ENCODE measurements at regions not wholly inside any gene's neighbourhood (a gene's known extent, or its start where the extent isn't known, plus 50 kb on each side); places are given as distances from the start of the nearest gene placed in this dataset.

DNA sequence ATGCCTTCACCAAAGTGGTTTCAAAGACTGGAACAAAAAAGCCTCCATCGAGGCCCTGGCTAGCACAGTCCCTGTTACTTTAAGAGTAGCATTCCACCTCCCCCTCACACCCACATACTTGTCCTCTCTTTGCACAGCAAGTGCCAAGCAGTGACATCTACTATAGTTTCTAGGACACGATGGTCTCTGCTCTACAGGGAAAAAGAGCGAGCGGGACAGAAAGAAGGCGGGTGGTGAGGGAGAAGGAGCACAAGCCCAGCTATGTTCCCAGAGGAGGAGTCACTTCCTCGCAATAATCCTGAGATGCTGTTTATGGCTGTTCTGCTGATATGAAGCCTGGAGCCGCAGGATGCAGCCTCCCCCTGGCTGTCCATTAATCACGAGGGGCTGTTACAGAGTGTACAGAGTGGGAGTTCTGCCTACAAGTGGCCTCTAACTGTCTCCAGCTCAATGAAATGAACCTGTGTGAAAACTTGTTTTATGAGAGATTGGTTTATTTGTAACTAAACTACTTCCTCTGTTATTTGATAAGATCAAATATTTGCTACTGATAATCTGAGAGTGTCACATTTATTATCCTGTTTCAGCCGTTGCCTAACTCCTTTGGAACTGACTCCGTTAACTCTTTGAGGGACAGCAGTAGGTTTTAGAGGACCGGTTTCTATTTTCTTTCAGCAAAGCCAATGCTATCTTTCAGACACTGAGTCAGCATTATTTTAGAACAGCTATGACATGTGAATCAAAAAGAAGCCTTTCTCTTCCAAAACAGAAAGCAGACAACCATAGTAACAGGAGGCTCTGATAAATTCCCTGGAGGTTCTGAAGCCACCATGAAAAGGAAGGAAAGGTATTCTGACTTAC lies 208.0 kb downstream of the SPRY2 start:
- DNase-seq (ENCODE audit: low read depth in 2 of 2): no peak

DNA sequence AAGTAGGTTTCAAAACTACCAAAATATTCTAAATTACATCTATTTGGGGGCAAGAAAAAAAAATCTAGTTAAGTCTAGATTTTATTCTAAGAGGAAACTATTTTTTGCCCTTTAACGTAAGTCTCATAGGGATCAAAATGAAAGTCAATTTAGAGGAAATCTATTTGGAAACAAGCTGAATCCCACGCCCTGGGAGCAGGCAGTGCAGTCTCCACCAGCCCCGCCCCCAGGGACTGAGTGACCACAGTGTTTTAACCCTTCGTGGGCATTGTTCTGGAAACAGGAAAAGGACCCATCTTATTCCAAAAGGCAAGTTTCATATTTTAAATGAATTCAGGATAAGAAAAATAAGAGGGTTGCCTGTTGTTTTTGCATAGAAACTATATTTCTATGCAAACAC lies 209.7 kb downstream of the SPRY2 start:
- no peak for DNase-seq (ENCODE audit: low read depth in 2 of 2)

DNA sequence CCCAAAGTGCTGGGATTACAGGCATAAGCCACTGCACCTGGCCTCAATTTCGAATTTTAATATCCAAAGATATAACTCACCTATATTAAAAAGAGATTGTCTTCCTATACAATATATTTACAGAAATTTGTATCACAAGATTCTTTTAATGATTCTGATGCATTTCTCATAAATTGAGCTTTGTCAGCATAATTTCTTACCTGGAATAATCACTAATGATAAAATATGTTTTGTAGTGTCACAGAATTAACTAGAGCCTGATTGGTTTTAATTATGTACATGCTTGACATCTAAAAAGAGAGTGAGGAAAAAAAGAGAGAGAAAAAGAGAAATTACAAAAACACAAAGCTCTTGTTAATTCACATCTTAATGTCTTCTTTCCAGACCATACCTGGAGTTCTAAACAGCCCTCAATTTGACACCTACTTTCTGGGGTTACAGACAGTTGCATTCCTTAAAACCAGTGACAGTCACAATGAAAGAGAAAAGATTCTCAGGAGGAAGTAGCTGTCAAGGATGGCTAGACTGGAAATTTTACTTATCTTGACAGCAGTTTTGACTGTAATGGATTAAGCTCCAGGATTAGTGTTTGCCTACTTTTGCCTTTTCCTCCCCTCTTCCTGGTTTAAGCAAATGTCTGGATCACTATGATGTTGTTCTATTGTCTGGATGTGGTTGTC lies 214.4 kb downstream of the SPRY2 start:
- DNase-seq (ENCODE audit: low read depth in 2 of 2): no peak

DNA sequence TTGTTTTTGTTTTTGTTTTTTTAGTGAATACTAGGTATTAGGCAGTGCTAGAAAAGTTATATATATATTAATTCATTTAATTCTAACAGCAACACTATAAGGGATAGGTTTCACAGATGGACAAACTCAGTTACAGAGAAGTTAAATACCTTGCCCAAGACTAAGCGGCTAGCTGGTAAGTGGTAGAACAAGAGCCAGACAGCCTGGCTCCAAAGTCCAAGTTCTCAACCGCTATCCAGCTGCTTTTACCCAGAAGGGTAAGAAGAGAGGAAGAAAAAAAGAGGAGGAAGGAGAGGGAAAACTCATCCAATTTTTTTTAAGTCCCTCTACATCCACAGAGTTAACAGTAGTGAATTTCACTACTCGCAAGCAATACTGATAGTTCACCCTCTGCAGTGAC lies 217.0 kb downstream of the SPRY2 start:
- DNase-seq (ENCODE audit: low read depth in 2 of 2): no peak

DNA sequence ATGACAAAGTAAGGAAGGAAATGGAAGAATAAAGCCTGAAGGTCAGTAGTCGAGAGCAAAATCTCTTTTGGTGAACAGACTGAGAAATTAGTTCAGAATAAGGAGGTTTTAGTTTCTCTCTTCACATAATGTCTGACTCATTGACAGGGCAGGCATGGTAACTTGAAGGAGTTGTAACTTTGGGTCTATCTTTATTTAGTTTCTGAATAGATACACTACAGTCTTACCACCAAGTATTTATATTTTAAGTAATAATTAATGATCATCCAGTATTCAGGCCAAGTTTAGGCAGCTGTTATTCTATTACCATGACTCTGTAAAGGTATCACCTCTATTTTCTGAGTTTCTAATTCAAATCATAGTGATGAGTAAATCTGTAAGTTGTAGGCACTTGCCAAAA lies 219.9 kb downstream of the SPRY2 start:
- no peak for DNase-seq (ENCODE audit: low read depth in 2 of 2)

DNA sequence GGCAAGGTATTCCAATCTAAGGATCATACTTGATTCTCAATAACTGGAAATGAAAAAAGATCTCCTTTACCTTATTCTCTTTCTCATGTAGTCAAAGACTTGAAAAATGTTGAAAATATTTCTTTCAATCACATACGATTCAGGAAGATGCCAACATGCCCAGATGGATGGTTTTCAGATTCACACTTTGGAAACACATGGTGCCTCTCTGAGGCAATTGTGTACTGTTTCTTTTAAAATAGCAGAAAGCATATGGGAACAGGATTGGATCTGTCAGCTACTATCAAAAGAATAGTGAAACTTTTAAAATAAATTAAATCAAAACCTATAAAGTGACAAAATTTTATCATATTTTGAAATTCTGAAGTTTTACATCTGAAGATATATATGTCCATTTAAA lies 222.4 kb downstream of the SPRY2 start:
- DNase-seq (ENCODE audit: low read depth in 2 of 2): no peak

DNA sequence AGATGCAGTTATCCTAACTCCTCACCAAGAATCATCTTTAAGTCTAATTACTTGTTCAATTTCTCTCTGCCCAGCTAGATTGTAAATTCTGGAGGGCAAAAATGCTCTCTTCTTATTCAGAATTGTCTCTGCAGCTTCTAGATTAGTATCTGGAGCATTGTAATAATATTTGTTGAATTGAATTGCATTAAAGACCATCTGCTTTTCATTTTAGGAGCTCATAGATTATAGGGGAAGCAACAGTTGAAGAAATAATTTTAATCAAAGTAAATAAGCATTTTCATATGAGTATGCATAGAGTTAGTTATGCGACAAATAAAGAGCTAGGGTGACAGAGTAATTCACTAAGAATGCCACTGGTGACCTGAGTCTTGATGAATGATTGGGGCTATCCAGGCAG lies 222.8 kb downstream of the SPRY2 start:
- no peak for DNase-seq (ENCODE audit: low read depth in 2 of 2)

DNA sequence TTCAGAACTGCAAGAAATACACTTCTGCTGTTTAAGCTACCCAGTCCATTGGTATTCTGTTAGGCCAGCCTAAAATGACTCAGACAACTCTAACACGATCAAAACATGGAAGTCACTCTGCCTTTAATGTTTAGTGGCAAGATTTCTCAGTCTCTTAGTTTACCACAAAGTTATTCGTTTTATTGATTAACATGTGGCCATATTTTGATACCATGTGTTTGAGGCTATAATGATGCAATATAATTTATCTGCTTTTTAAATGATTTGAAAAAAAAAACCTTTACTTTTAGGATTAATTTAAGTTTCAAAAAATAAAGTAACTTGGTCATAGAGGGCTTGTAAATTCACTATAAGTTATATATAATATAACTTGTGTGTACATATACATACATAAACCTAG lies 223.4 kb downstream of the SPRY2 start:
- no peak for DNase-seq (ENCODE audit: low read depth in 2 of 2)

DNA sequence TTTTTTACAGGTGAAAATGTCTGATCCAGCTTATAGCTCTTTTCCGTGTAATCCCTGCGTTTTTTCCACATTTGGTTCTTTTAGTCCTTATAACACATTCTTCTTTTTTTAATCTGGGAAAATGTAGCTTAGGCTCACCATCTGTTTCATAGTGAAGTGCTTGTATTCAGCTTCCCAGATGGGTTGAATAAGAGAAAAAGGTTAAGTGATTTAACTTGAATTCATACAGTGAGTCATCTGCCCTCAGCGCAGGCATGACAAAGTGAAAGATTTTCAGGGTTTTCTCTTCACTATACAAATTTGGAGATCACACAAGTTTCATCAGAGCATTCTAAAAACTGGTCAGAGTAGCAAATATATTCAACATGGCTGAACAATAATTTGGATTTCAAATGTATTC lies 224.8 kb downstream of the SPRY2 start:
- DNase-seq (ENCODE audit: low read depth in 2 of 2): no peak

DNA sequence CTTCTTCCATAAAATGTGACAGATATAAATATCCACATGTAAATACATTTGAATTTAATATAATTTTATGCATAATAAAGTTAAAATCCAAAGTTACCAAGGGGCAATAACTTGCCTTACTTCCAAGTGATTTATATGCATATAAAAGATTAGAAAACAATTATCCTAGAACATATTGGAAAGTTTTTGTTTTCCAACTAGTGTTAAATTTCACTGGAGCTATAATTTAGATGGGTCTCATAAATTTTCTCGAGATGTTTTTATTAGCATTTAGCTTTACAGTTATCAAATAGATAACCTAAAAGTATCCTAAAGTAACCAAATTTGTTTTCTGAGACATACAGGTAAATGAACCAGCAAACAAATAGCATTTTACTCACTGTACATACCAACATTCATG lies 225.3 kb downstream of the SPRY2 start:
- DNase-seq (ENCODE audit: low read depth in 2 of 2): no peak

DNA sequence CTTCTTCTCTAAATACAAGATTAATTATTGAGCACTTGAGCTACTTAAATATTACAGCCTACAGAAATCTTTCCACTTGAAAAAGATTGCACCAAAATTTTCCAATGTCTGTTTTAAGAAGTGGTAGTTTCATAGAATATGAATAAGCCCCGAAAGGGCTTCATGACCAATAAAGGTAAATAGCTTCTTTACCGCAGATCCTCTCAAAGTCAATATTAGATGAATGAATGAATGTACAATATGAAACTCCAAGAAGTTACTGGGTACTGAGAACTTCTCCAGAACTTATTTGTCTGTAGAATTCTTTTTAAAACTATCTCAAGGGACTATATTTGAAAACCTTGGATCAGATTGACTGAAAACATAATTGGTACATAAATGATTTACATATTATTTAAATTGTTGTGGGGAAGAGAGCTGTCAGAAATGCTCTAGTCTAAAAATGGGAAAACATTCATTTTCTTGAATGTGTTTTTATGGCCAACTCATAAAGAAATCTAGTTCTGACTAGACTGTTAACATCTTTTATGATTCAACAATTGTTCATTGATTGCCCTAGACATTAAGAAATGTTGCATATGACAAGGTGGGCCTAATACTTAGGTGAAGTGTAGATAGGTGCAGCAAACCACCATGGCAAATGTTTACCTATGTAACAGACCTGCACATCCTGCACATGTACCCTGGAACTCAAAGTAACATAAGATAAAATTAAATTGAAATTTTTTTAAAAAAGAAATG lies 227.0 kb downstream of the SPRY2 start:
- no peak for DNase-seq (ENCODE audit: low read depth in 2 of 2)

DNA sequence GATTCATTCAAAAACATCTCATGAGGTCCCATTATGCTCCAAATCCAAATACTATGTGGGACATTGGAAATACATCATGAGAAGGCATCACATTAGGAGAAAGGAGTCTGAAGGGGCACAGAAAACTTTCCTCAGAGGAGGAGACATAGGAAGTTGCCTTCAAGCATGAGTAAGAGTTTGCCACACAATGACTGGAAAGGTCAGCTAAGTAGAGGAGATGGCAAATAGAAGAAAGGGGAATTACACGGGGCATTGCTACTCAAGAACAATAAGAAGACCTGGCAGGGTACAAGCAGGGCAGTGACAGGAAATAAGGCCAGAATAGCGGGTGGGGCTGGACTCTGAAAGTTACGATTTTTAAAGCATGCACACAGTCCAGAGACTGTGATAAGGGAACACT lies 231.6 kb downstream of the SPRY2 start:
- DNase-seq (ENCODE audit: low read depth in 2 of 2): no peak

DNA sequence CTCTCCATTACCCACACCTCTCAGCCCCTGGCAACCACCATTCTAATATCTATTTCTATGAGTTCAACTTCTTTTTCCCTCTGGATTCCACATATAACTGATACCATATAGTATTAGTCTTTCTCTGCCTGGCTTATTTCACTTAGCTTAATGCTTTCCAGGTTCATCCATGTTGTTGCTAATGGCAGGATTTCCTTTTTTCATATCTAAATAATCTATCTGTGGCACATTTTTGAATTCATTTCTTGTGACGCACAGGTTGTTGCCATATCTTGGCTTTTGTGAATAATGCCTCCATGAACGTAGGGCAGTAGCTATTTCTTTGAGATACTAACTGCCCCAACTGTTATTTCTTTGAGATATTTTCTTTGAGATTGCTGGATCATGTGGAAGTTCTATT lies 235.6 kb downstream of the SPRY2 start:
- no peak for DNase-seq (ENCODE audit: low read depth in 2 of 2)

DNA sequence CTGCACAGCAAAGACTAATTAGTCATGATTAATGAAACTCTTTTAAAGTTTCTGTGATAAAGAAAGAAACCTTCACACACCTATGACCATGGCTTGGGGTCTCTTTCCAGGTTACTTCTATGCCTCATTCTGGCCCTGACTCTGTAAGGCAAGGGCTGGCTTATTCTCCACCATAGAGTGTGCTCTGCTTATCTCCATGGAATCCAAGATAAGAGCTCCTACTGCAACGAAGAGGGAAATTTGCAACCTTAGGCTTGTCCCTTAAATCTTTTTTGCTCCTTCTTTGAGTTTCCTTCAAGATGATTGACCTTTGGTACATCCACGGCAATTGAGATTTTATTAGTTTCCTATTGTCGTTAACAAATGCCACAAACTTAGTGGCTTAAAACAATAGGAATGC lies 239.9 kb downstream of the SPRY2 start:
- no peak for DNase-seq (ENCODE audit: low read depth in 2 of 2)

DNA sequence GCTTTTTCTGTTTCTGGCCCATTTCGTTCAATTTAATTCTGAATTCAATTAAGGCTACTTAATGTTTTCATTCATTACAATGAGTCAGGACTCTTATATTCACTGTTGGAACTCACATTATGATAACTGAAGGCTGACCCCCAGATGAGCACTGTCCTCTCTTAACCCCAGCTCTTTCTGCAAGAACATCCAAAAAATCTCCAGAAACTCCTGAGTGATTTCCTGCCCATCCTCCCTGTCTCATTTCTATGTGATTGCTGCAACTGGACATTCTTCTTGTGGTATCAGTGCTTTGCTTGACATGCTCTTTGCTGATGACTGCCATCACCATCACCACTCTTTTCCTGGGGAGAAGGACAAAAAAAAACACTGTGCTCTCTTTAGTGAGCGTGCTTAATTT lies 240.3 kb downstream of the SPRY2 start:
- DNase-seq (ENCODE audit: low read depth in 2 of 2): no peak

DNA sequence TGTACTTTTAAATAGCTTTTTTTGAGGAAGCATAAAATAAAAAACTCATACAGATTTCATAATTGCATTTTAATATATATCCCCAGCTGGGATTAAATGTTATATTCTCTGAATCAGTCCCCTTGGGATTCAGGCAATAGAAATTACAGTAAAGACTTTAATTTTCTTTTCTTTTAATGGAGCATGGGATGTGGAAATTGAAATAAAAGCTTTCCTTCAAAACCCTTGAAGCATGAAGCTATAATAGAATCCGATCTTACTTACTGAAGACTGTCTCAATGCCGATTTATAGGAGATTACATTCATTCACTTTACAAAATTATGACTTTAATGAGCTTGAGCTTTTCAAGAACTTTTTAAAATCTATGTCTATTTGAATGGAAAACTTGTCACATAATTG lies 243.4 kb downstream of the SPRY2 start:
- DNase-seq (ENCODE audit: low read depth in 2 of 2): no peak

DNA sequence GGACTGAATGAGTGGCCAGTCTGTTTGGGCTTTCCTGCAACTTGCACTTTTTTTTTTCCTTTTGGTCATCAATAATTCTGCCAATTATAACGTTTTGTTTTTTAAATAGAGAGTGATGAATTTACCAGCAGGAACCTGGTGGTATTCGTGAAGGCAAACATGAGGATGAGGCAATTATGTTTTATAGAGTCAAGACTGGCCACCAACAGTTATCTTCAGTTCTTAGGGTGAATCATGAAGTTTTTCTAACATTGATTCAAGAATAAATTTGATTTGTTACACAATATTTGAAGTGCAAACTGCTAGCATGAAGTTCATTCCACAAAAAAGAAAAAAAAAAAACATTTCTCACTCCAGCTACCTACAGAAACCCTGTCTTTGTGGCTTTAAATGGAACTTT lies 244.5 kb downstream of the SPRY2 start:
- DNase-seq (ENCODE audit: low read depth in 2 of 2): no peak

DNA sequence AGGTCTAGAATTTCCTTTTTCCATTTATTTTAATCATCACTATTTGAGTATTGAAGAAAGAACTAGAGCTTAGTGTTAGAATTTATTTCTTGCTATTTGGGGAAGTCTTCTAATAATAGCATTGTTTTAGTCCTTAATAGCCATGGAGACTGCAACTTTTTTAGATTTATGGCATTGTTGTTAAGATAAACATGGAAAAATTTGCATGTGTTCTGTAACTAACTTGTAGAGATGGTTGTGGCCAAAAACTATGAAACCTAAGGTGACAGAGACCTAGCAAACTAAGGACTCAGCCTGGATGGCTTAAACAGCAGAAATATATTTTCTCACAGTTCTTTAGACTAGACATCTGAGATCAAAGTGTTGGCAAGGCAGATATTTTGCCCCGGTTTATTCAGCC lies 246.4 kb downstream of the SPRY2 start:
- no peak for DNase-seq (ENCODE audit: low read depth in 2 of 2)

DNA sequence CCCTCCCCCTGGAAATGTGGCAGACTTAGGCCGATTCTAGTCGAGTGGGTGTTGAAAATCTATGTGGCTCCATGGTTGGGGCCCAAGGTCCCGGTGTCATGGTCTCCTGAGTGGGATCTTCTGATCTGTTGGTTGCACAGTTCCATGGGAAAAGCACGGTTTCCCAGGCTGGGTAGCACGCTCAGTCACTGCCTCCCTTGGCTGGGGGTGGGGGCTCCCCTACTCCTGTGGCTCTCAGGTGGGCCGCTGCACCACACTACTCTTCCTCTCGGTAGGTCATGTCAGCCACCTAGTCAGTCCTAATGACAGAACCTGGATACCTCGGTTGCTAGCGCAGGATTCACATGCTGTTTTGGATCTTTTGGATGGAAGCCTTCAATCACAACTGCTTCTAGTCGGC lies 247.0 kb downstream of the SPRY2 start:
- DNase-seq (ENCODE audit: low read depth in 2 of 2): no peak

DNA sequence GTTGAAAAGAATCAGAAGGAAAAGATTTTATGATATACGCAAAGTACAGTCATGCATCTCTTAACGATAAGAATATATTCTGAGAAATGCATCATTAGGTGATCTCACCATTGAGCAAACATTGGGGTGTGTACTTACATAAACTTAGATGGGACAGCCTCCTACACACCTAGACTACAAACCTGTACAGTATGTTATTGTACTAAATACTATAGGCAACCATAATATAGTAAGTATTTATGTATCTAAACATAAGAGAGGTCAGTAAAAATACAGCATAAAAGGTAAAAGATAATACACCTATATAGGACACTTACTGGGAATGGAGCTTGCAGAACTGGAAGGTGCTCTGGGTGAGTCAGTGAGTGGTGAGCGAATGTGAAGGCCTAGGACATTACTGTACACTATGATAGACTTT lies 254.6 kb downstream of the SPRY2 start:
- DNase-seq (ENCODE audit: low read depth in 2 of 2): no peak

DNA sequence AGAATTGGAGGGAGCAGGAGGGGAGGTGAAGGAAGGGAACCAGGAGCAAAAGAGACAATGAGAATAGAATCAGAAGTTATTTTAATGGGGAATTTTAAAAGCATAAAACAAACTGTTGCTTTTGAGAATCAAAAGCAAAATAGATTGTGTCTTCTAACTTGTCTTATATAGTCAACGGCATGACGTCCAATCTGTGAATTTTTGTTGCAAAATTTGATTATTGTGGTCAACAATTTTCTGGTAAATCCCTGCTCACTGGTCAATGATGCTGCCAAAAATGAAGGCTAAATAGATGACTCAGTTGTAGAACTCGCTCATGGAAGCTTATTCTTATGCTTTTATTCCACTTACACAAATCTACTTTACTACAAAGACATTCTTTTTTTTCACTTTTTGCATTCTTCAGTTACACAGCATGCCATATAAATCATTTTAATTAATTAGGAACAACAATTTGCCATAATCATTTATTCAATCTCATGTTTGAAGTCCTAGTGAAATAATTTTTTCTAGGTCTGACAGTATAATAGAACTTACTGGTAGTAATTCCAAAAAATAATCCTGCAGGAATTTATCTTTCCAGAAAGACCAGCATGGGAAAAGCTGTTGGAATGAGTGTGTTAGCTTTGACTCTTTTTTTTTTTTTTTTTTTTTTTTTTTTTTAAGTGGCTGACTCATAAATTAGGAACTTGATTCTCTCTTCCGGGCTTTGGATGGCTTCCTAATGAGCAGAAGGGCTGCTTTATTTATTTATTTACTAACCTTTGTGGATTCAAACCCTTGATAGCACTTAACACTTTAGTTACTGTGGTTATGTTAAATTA lies 256.9 kb downstream of the SPRY2 start:
- no peak for DNase-seq (ENCODE audit: low read depth in 2 of 2)
